GM21515 (cell line): ENCODE measurements at regions not wholly inside any gene's neighbourhood (a gene's known extent, or its start where the extent isn't known, plus 50 kb on each side); places are given as distances from the start of the nearest gene placed in this dataset.
"Not testable (repeated sequence)": the region's sequence is repeated elsewhere in the genome, so short reads cannot be mapped to it uniquely, and the experiment has no call there.

Source experiments
- ATAC-seq: cut with Tn5 transposase; IDR thresholded peaks from one replicate; pipeline ENCODE4 v1.9.1; 2021; ENCODE audit not compliant: unreplicated experiment

- no peak for ATAC-seq
Measured at GRCh38 chr7:115654384-115655214, 376.0 kb downstream of the TFEC start.

GRCh38 chr7:115649429-115649828 lies 381.1 kb downstream of the TFEC start:
- ATAC-seq, result no peak

GRCh38 chr7:115647712-115648111 lies 382.9 kb downstream of the TFEC start:
- no peak for ATAC-seq

GRCh38 chr7:115642194-115642593 lies 388.4 kb downstream of the TFEC start:
- no peak for ATAC-seq

- no peak for ATAC-seq
Measured at GRCh38 chr7:115638853-115639252, 391.7 kb downstream of the TFEC start.

GRCh38 chr7:115637128-115637527 lies 393.4 kb downstream of the TFEC start:
- no peak for ATAC-seq

- ATAC-seq, result no peak
Measured at GRCh38 chr7:115635876-115636275, 394.7 kb downstream of the TFEC start.

GRCh38 chr7:115635376-115635775 lies 395.2 kb downstream of the TFEC start:
- no peak for ATAC-seq

- no peak for ATAC-seq
Measured at GRCh38 chr7:115634633-115635032, 395.9 kb downstream of the TFEC start.

- no peak for ATAC-seq
Measured at GRCh38 chr7:115632636-115633035, 397.9 kb downstream of the TFEC start.

GRCh38 chr7:115631782-115632181 lies 398.8 kb downstream of the TFEC start:
- ATAC-seq, result no peak

GRCh38 chr7:115630049-115630448 lies 400.5 kb downstream of the TFEC start:
- no peak for ATAC-seq

GRCh38 chr7:115618676-115619075 lies 411.9 kb downstream of the TFEC start:
- ATAC-seq, result no peak

- ATAC-seq, result no peak
Measured at GRCh38 chr7:115613836-115614235, 416.7 kb downstream of the TFEC start.

- no peak for ATAC-seq
Measured at GRCh38 chr7:115603416-115603815, 427.1 kb downstream of the TFEC start.

GRCh38 chr7:115600207-115600606 lies 430.4 kb downstream of the TFEC start:
- no peak for ATAC-seq

- ATAC-seq, result not testable (repeated sequence)
Measured at GRCh38 chr7:115599184-115599583, 431.4 kb downstream of the TFEC start.

GRCh38 chr7:115597220-115597619 lies 433.3 kb downstream of the TFEC start:
- ATAC-seq, result not testable (repeated sequence)

- no peak for ATAC-seq
Measured at GRCh38 chr7:115593111-115593510, 437.5 kb downstream of the TFEC start.

GRCh38 chr7:115585015-115585718 lies 445.4 kb downstream of the TFEC start:
- no peak for ATAC-seq

- ATAC-seq, result no peak
Measured at GRCh38 chr7:115582956-115583355, 447.6 kb downstream of the TFEC start.

GRCh38 chr7:115578576-115578975 lies 452.0 kb downstream of the TFEC start:
- no peak for ATAC-seq
